A673 (cell line): ENCODE measurements at regions not wholly inside any gene's neighbourhood (a gene's known extent, or its start where the extent isn't known, plus 50 kb on each side); places are given as distances from the start of the nearest gene placed in this dataset.
"Not testable (repeated sequence)": the region's sequence is repeated elsewhere in the genome, so short reads cannot be mapped to it uniquely, and the experiment has no call there.

Experiments
- EZH2 ChIP-seq: fragments of 200-600 bp; sonication (generic); IDR thresholded peaks from 2 replicates; pipeline ENCODE4 v1.6.1; 2017; ENCODE audit warnings: borderline replicate concordance, low read depth, mild to moderate bottlenecking, mixed read lengths, antibody characterized with exemption, low read length; ENCODE audit not compliant: poor library complexity, severe bottlenecking
- TF ChIP-seq, protein P1 (sequence below): fragments of 300-800, 200-600 bp; sonication (generic); conservative IDR thresholded peaks from 2 replicates; pipeline ENCODE4 v1.5.1; 2017; ENCODE audit warnings: low read depth, mild to moderate bottlenecking, antibody characterized with exemption, low read length, moderate library complexity, mixed read lengths

DNA sequence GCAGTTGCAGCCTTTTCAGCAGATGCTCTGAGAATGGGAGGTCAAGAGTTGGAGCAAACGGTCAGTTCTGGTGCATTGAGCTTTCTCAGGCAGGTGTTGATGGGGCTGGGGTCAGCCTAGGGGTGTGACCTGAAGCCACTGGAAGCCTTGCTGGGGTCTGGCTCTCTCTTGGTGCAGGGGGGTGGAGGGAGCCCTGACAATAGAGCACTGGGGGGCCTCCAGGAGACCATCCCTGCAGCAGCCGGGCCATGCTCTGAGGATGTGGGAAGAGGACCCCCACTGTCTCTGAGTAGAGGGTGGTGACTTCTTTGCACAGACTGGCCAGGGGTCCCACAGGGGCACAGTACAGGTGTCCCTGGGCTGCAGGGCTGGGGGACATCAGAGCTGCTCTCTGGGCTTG lies 528.8 kb downstream of the GOLGA6L6 start:
- TF ChIP-seq, protein P1, sequence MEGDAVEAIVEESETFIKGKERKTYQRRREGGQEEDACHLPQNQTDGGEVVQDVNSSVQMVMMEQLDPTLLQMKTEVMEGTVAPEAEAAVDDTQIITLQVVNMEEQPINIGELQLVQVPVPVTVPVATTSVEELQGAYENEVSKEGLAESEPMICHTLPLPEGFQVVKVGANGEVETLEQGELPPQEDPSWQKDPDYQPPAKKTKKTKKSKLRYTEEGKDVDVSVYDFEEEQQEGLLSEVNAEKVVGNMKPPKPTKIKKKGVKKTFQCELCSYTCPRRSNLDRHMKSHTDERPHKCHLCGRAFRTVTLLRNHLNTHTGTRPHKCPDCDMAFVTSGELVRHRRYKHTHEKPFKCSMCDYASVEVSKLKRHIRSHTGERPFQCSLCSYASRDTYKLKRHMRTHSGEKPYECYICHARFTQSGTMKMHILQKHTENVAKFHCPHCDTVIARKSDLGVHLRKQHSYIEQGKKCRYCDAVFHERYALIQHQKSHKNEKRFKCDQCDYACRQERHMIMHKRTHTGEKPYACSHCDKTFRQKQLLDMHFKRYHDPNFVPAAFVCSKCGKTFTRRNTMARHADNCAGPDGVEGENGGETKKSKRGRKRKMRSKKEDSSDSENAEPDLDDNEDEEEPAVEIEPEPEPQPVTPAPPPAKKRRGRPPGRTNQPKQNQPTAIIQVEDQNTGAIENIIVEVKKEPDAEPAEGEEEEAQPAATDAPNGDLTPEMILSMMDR: not testable (repeated sequence)
- not testable (repeated sequence) for TF ChIP-seq EZH2
